Activated CD4-positive, alpha-beta memory T cell treated with anti-CD3 and anti-CD28 coated beads for 36 hours (primary cell): ENCODE measurements at regions not wholly inside any gene's neighbourhood (a gene's known extent, or its start where the extent isn't known, plus 50 kb on each side); places are given as distances from the start of the nearest gene placed in this dataset.
"Not testable (repeated sequence)": the region's sequence is repeated elsewhere in the genome, so short reads cannot be mapped to it uniquely, and the experiment has no call there.

Experiments
- CTCF ChIA-PET: fragments of 350-600 bp; sonication (Branson Sonifier 250); formaldehyde crosslinking; loops from one replicate; lab custom pipeline; 2021; ENCODE audit warnings: antibody characterized with exemption, inconsistent platforms; lab: Charles Lee
- POLR2A ChIA-PET: fragments of 350-600 bp; sonication (Branson Sonifier 250); formaldehyde crosslinking; loops from one replicate; lab custom pipeline; 2021; ENCODE audit warnings: antibody characterized with exemption; lab: Charles Lee
- DNase-seq: peaks from one replicate; pipeline ENCODE4 v3.0.0-alpha.2; 2020
- H3K27ac Mint-ChIP-seq: one replicate; pipeline ENCODE4 v1.8.0; 2021; ENCODE audit warnings: mixed read lengths
- H3K27me3 Mint-ChIP-seq: one replicate; pipeline ENCODE4 v1.8.0; 2021; ENCODE audit warnings: mixed read lengths
- H3K36me3 Mint-ChIP-seq: one replicate; pipeline ENCODE4 v1.8.0; 2021; ENCODE audit warnings: mixed read lengths
- H3K4me1 Mint-ChIP-seq: one replicate; pipeline ENCODE4 v1.8.0; 2021; ENCODE audit warnings: low read depth, mixed read lengths
- H3K4me3 Mint-ChIP-seq: one replicate; pipeline ENCODE4 v1.8.0; 2021; ENCODE audit warnings: mild to moderate bottlenecking, mixed read lengths
- H3K9me3 Mint-ChIP-seq: one replicate; pipeline ENCODE4 v1.8.0; 2021; ENCODE audit warnings: mixed read lengths
- intact Hi-C: fragments of 100-400 bp; cut with micrococcal nuclease; formaldehyde crosslinking; loops from one replicate; pipeline ENCODE4 v1.15.1; 2023

DNA sequence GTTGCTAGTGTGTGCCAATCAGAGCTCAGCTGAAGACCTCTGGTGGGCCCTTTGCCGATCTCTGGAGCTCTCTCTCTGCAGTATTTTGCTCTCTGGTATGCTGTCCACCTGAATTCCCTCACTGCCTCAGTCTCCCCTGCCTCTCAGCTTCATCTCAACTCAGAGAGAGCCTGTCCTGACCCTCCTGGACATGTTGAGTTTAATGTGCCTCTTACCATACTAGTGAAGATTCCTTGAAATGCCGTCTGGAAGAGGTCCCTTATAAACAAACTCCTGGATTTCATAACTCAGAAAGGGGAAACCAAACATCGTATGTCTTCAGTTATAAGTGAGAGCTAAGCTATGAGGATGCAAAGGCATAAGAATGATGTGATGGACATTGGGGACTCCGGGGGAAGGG lies 231.1 kb upstream of the ZNF217 start:
- Mint-ChIP-seq H3K9me3 (no peaks in the 10 kb centered on the region), H3K27ac (no peak overlapping the region), H3K27me3 (no peaks in the 10 kb centered on the region), H3K4me1 (peaks cover 29% of the 10 kb centered on the region), H3K4me3 (no peak overlapping the region), H3K36me3 (no peaks in the 10 kb centered on the region)
- no peak for DNase-seq
- intact Hi-C loops, result loop anchor here (5.0 kb wide), 1 partner anchor 43 kb away; no protein-coding TSS in a partner anchor
- ChIA-PET POLR2A (interaction anchor here (0.6 to 0.9 kb wide), 2 partner anchors 8 to 257 kb away, joined by 3 read pairs; no protein-coding TSS in a partner anchor), CTCF (no interaction called here)

DNA sequence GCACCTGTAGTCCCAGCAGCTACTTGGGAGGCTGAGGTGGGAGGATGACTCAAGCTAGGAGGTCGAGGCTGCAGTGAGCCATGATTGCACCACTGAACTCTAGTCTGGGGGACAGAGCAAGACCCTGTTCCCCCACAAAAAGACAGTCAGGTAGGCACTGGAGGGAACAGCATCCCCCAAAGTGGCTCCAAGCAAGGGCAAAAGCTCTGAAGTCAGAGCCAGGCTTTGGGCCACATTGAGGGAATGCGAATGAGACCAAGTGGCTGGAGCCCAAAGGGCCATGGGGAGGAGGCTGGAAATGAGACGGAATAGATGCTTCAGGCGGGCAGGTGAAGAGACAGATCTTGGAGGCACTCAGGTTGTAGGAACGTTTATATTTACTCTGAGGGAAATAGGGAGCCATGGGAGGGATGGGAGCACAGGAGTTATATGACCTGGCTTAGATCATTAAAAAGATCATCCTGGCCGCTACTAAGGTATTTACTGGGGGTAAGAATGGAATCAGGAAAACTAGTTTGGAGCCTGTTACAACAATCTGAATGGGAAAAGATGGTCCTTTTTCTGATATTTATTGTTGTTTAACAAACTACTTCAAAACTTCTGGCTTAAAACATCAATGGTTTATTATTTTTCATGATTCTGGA lies 229.6 kb upstream of the ZNF217 start:
- Mint-ChIP-seq H3K27me3 (no peaks in the 10 kb centered on the region), H3K9me3 (no peaks in the 10 kb centered on the region), H3K4me1 (peaks cover 13% of the 10 kb centered on the region), H3K27ac (no peak overlapping the region), H3K4me3 (no peak overlapping the region), H3K36me3 (no peaks in the 10 kb centered on the region)
- CTCF ChIA-PET, result no interaction called here
- intact Hi-C loops, result no loop called here
- DNase-seq, result no peak
- POLR2A ChIA-PET, result no interaction called here

DNA sequence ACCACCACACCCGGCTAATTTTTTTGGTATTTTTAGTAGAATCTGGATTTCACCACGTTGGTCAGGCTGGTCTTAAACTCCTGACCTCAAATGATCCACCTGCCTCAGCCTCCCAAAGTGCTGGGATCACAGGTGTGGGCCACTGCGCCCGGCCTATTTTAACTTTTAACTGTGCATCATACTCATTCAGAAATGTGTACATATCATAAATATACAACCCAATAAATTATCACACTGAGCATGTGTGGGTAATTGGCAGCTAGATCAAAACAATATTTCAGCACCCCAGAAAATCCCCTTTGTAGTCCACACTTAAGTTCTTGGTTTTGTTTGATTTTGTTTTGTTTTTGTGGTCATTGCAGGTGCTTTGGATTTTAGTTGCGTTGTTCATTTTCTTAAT lies 228.9 kb upstream of the ZNF217 start:
- Mint-ChIP-seq H3K27ac (no peak overlapping the region), H3K27me3 (no peaks in the 10 kb centered on the region), H3K4me3 (no peak overlapping the region), H3K4me1 (peaks cover 7% of the 10 kb centered on the region), H3K36me3 (no peaks in the 10 kb centered on the region), H3K9me3 (no peaks in the 10 kb centered on the region)
- DNase-seq, result no peak
- intact Hi-C loops, result no loop called here
- CTCF ChIA-PET, result no interaction called here
- POLR2A ChIA-PET, result no interaction called here

DNA sequence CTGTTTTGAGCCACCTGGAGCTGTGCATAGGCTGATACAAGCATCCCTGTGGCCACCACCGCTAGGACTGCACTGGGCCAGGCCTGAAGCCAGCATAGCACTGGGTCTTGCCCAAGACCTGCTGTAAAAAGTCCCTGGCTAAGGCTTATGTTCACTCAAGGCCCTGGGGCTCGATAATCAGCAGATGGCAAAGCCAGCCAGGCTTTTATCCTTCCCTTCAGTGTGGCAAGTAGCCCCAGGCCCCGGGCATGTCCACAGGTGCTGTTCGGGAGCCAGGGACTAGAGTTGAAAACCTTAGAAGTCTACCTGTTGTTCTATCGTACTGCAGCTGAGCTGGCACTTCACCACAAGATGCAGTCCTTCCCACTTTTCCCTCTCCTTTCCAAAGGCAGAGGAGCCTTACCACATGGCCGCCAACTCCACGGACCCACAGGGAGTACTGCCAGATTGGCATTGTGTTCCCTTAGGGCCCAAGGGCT lies 226.4 kb upstream of the ZNF217 start:
- ChIA-PET CTCF (no interaction called here), POLR2A (no interaction called here)
- no peaks in the 10 kb centered on the region for H3K9me3 Mint-ChIP-seq
- DNase-seq, result no peak
- H3K4me3 Mint-ChIP-seq, result no peak overlapping the region
- intact Hi-C loops, result no loop called here
- H3K27me3 Mint-ChIP-seq, result no peaks in the 10 kb centered on the region
- H3K36me3 Mint-ChIP-seq, result no peaks in the 10 kb centered on the region
- no peak overlapping the region for H3K27ac Mint-ChIP-seq
- H3K4me1 Mint-ChIP-seq, result peaks cover 10% of the 10 kb centered on the region

DNA sequence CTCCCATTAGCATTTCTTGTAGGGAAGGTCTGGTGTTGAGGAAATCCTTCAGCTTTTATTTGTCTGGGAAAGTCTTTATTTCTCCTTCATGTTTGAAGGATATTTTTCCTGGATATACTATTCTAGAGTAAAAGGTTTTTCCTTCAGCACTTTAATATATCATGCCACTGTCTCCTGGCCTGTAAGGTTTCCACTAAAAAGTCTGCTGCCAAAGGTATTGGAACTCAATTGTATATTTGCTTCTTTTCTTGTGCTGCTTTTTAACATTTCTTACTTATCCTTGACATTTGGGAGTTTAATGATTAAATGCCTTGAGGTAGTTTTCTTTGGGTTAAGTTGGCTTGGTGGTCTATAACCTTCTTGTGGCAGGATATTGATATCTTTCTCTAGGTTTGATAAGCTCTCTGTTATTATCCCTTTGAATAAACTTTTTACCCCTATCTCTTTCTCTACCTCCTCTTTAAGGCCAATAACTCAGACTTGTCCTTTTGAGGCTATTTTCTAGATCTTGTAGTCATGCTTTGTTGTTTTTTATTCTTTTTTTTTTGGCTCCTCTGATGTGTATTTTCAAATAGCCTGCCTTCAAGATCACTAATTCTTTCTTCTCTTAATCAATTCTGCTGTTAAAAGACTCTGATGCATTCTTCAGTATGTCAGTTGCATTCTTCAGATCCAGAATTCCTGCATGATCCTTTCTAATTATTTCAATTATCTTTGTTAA lies 225.0 kb upstream of the ZNF217 start:
- H3K4me3 Mint-ChIP-seq, result no peak overlapping the region
- no peaks in the 10 kb centered on the region for H3K9me3 Mint-ChIP-seq
- CTCF ChIA-PET, result no interaction called here
- intact Hi-C loops, result no loop called here
- peaks cover 15% of the 10 kb centered on the region for H3K4me1 Mint-ChIP-seq
- POLR2A ChIA-PET, result no interaction called here
- no peaks in the 10 kb centered on the region for H3K27me3 Mint-ChIP-seq
- H3K27ac Mint-ChIP-seq, result no peak overlapping the region
- no peaks in the 10 kb centered on the region for H3K36me3 Mint-ChIP-seq
- DNase-seq, result no peak

- intact Hi-C loops, POLR2A ChIA-PET, H3K4me3 Mint-ChIP-seq, H3K27me3 Mint-ChIP-seq, H3K36me3 Mint-ChIP-seq, CTCF ChIA-PET, H3K27ac Mint-ChIP-seq, H3K9me3 Mint-ChIP-seq, DNase-seq: not testable (repeated sequence)
- peaks cover 15% of the 10 kb centered on the region for H3K4me1 Mint-ChIP-seq
These were observed 223.9 kb upstream of the ZNF217 start for GRCh38 chr20:53817513-53817912.

GRCh38 chr20:53816872-53817398 lies 223.3 kb upstream of the ZNF217 start:
- ChIA-PET POLR2A (interaction anchor here (1.0 kb wide), 1 partner anchor 8 kb away, joined by 3 read pairs; no protein-coding TSS in a partner anchor), CTCF (no interaction called here)
- Mint-ChIP-seq H3K36me3 (no peaks in the 10 kb centered on the region), H3K4me1 (peaks cover 15% of the 10 kb centered on the region), H3K27ac (no peak overlapping the region), H3K27me3 (no peaks in the 10 kb centered on the region), H3K9me3 (no peaks in the 10 kb centered on the region), H3K4me3 (no peak overlapping the region)
- no peak for DNase-seq
- intact Hi-C loops, result no loop called here

DNA sequence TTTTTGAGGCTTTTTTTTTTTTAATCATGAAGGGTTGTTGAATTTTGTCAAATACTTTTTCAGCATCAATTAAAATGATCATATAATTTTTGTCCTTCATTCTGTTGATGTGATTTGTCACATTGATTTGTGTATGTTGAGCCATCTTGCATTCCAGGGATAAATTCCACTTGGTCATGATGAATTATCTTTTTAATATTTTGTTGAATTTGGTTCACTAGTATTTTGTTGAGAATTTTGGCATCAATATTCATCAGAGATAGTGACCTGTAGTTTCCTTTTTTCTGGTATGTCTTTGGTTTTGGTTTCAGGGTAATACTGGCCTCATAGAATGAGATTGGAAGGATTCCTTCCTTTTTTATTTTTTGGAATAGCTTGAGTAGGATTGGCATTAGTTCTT lies 221.9 kb upstream of the ZNF217 start:
- CTCF ChIA-PET, result no interaction called here
- H3K4me3 Mint-ChIP-seq, result no peak overlapping the region
- DNase-seq, result no peak
- no peaks in the 10 kb centered on the region for H3K27me3 Mint-ChIP-seq
- peaks cover 15% of the 10 kb centered on the region for H3K4me1 Mint-ChIP-seq
- H3K27ac Mint-ChIP-seq, result no peak overlapping the region
- intact Hi-C loops, result no loop called here
- POLR2A ChIA-PET, result no interaction called here
- no peaks in the 10 kb centered on the region for H3K9me3 Mint-ChIP-seq
- no peaks in the 10 kb centered on the region for H3K36me3 Mint-ChIP-seq

DNA sequence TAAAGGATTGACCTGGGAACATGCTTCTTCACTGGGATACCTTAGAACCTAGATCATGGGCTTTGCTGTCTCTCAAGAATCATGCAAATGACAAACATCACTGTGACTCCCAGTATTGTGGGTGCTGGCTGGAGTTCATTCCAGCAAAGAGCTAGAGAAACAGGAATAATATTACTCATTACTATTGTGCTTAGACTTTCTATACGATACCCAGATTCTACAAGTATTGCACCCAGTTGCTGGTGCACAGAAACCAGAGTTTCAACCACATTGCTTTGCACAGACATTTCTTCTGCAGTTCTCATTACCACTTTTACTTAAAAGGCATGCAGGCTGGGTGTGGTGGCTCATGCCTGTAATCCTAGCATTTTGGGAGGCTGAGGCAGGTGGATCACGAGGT lies 220.4 kb upstream of the ZNF217 start:
- H3K27me3 Mint-ChIP-seq, result no peaks in the 10 kb centered on the region
- no peak overlapping the region for H3K27ac Mint-ChIP-seq
- intact Hi-C loops, result no loop called here
- peaks cover 15% of the 10 kb centered on the region for H3K4me1 Mint-ChIP-seq
- H3K4me3 Mint-ChIP-seq, result no peak overlapping the region
- ChIA-PET CTCF (no interaction called here), POLR2A (no interaction called here)
- H3K36me3 Mint-ChIP-seq, result no peaks in the 10 kb centered on the region
- no peaks in the 10 kb centered on the region for H3K9me3 Mint-ChIP-seq
- no peak for DNase-seq

DNA sequence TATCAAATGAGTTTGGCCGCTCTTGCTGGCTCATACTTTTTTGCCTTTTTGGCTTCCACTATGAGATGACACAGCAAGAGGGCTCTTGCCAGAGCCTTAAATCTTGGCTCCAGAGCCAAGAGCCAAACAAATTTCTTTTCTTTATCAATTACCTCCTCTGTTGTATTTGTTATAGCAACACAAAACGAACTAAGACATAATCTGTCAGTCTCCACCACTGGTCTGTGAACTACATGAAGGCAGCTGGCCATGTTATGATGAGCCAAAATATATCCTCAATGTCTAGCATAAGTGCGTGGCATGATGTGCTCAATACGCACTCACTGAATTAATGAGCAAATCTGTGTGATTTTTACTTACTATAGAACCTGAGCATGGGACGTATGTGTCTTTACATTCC lies 220.0 kb upstream of the ZNF217 start:
- Mint-ChIP-seq H3K9me3 (no peaks in the 10 kb centered on the region), H3K4me1 (peaks cover 15% of the 10 kb centered on the region), H3K27me3 (no peaks in the 10 kb centered on the region), H3K27ac (no peak overlapping the region), H3K4me3 (no peak overlapping the region), H3K36me3 (no peaks in the 10 kb centered on the region)
- ChIA-PET CTCF (no interaction called here), POLR2A (no interaction called here)
- intact Hi-C loops, result no loop called here
- DNase-seq, result no peak

DNA sequence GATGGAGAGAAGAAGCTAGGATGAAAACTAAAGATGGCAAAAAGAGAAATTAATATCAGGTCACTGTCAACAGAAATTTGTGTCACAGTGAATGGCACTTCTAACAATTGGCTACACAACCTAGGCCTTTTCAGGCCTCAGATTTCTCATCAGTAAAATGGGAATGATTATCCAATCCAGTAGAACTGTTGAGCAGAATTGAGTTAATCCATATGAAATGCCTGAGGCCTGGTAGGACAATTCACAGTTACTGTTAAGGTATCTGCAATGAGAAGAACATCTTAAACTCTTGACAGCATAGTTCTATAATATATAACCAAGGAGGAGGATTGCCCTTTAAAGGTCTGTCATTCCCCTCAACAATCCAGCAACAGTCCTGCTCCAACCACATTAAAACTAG lies 217.9 kb upstream of the ZNF217 start:
- intact Hi-C loops, result no loop called here
- H3K27me3 Mint-ChIP-seq, result no peaks in the 10 kb centered on the region
- H3K9me3 Mint-ChIP-seq, result no peaks in the 10 kb centered on the region
- no peak for DNase-seq
- no peak overlapping the region for H3K4me3 Mint-ChIP-seq
- H3K36me3 Mint-ChIP-seq, result no peaks in the 10 kb centered on the region
- H3K27ac Mint-ChIP-seq, result no peak overlapping the region
- H3K4me1 Mint-ChIP-seq, result peaks cover 15% of the 10 kb centered on the region
- POLR2A ChIA-PET, result no interaction called here
- CTCF ChIA-PET, result no interaction called here

GRCh38 chr20:53810661-53811355 lies 217.2 kb upstream of the ZNF217 start:
- Mint-ChIP-seq H3K27me3 (no peaks in the 10 kb centered on the region), H3K27ac (no peak overlapping the region), H3K4me1 (peaks cover 13% of the 10 kb centered on the region), H3K36me3 (no peaks in the 10 kb centered on the region), H3K4me3 (no peak overlapping the region), H3K9me3 (no peaks in the 10 kb centered on the region)
- CTCF ChIA-PET, result interaction anchor here (1.1 kb wide), 1 partner anchor 210 kb away, joined by 4 read pairs; no protein-coding TSS in a partner anchor
- POLR2A ChIA-PET, result interaction anchor here (0.6 kb wide), 1 partner anchor 23 kb away, joined by 4 read pairs; no protein-coding TSS in a partner anchor
- no peak for DNase-seq
- intact Hi-C loops, result no loop called here
